ENCODE measurements at regions not wholly inside any gene's neighbourhood (a gene's known extent, or its start where the extent isn't known, plus 50 kb on each side); places are given as distances from the start of the nearest gene placed in this dataset.
"Not testable (repeated sequence)": the region's sequence is repeated elsewhere in the genome, so short reads cannot be mapped to it uniquely, and the experiment has no call there.

DNA sequence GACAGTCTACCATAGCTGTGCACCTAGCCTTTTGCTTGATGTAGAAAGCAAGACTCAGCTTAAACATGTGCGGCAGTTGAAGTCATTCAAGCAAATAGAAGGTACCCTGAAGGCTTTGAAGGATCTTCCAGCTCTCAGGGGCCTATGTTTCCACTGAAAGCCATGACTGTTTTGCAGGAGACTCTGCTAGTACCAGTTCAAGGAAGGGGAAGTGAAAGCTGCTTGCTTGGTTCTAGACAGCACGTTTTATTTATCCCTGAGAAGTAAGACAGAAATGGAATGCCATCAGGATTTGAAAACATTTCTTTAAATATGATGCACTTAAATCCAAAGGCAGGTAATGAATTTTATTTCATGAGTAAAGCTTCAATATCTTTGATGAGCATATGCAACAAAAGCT, 311.4 kb downstream of the PDCD6IP start:
- DNase-seq (ENCODE audit: low spot score): no peak

GRCh38 chr3:34111361-34111760, 312.9 kb downstream of the PDCD6IP start:
- no peak for DNase-seq (ENCODE audit: low spot score)

- not testable (repeated sequence) for DNase-seq (ENCODE audit: low spot score)
Measured at GRCh38 chr3:34112261-34112660, 313.8 kb downstream of the PDCD6IP start.

GRCh38 chr3:34131091-34131490, 332.7 kb downstream of the PDCD6IP start:
- no peak for DNase-seq (ENCODE audit: low spot score)

- no peak for DNase-seq (ENCODE audit: low spot score)
Measured at GRCh38 chr3:34132069-34132692, 333.8 kb downstream of the PDCD6IP start.

DNA sequence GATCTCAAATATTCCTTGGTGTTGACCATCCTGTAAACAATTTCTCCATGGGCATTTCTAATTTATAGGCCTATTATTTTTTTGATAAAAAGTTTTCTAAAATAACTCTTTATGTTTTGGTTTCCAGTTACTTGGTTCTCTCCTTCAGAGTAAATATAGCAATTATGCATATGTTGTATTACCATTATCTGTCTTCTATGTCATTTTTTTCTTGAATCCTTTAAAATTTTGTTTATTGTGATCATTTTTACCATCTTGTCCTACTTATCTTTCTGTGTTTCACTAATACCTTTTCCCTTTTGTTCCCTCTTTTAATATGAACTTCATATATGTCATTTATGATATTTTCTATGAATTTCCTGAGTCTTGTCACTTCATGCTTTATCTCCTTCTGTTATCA, 341.1 kb downstream of the PDCD6IP start:
- no peak for DNase-seq (ENCODE audit: low spot score)

DNA sequence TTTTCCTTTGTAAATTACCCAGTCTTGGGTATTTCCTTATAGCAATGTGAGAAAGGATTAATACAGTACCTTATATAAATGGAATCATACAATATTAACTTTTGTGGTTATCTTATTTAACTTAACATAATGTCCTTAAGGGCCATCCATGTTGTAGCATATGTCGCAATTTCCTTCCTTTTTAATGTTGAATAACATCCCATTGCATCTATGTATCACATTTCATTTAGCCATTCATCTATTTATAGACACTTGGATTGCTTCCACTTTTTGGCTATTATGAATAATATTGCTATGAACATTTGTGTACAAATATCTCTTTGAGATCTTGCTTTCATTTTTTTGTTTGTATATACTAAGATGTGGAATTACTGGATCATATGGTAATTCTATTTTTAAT, 342.2 kb downstream of the PDCD6IP start:
- DNase-seq (ENCODE audit: low spot score): no peak

DNA sequence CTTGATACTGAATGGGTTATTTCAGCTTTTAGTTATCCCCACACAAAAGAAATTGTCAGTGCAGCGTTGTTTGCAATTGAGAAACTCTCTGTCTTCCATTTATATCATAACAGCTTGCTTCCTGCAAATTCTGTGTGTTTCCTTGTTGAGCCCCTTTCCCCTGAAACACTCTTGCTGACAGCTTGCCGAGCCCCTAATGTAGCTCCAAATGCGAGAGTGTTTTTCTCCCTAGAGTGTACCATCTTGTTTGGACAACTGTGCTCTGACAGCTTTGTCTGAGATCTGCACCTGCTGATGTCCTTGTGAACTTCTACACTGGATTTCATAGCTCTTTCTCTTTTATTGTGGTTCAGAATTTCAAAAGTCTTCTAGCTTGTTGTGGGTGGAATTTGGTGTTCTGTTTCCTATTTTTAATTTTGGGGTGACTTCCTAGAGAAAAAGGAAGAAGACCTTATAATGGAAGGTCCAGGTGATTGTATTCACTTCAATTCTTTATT, 343.5 kb downstream of the PDCD6IP start:
- no peak for DNase-seq (ENCODE audit: low spot score)

- DNase-seq (ENCODE audit: low spot score): no peak
Measured at GRCh38 chr3:34145796-34146195, 347.4 kb downstream of the PDCD6IP start.

DNA sequence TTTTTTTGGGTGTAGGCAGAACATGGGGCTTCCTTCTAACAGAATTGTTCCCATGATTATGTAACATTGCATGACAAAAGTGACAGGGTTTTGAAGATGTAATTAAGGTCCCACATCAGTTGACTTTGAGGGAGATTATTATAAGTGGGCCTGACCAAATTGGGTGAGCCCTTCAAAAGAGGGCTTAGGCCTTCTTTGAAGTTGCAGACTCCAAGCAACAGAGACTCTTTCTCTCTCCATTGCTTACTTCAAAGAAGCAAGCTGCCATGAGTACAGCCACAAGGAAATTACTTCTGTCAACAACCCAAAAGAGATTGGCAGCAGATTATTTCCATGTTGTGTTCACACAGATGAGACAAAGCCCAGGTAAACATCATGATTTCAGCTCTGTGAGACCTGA, 348.2 kb downstream of the PDCD6IP start:
- no peak for DNase-seq (ENCODE audit: low spot score)

GRCh38 chr3:34150992-34151391, 352.6 kb downstream of the PDCD6IP start:
- no peak for DNase-seq (ENCODE audit: low spot score)

GRCh38 chr3:34152656-34153055, 354.2 kb downstream of the PDCD6IP start:
- DNase-seq (ENCODE audit: low spot score): no peak

DNA sequence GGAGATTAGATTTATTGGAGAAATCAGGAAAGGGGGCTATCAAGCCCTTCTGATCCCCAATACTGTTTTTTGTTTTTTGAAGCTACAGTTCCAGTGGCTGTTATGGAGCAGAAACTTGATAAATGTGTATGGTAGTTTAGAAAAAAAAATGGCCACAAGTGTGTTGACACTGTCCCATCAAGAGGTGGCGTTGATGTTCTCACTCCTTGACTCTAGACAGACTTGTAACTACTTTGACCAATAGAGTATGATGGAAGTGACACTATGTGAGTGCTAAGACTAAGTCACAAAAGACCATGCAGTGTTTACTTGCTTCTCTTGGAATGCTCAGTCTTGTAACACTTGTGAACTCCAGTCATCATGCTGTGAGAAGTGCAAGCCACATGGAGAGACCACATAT, 356.7 kb downstream of the PDCD6IP start:
- DNase-seq (ENCODE audit: low spot score): no peak

- DNase-seq (ENCODE audit: low spot score): no peak
Measured at GRCh38 chr3:34155666-34156065, 357.2 kb downstream of the PDCD6IP start.

DNA sequence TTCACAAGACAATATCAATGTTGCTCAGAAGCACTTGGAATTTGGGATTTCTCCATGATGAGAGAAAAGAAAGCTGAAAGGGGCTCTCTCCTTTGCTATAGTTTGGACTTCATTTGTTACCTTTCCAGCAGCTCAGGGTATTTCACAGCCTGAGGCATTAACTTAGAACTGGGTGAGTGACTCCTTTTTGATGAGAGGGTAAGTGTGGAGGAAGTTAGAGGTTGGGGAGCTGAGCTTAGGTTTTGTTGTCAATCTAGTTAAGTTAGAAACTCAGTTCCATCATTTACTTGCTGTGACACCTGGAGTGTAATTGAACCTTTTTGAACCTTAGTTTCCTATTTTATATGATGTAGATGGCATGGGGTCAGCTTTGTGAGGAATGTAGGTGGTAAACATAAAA, 359.1 kb downstream of the PDCD6IP start:
- DNase-seq (ENCODE audit: low spot score): no peak

DNA sequence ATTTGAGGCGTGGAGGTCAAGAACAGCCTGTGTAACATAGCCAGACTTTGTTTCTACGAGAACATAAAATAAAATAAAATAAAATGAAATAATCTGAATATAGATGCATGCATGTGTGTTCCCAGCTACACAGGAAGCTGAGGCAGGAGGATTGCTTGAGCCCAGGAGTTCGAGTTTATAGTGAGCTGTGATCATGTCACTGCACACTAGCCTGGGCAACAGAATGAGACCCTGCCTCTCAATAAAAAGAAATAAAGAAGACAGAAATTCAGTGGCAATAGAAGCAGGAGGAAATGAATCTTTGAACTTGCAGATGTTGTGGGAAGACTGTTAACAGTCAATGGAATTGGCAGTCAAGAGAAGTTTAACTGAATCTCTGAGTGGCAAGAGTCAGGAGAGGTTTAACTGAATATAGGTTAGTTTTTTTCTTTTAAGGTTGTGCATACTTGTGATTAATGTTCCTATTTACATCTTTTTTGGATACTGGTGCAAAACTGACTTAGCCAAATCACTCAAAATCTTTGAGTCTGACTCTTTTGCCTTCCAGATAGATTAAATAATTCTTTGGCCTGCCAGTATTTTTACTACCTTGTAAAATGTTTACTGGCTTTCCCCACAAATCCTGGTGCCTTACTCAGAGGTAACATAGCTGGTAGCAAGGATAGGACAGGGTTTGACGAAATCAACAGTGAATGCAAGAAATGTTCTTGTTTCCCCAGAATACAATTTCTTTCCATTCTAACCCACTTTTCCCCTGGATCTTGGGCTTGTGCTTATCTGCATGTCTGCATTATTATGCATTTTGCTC, 361.4 kb downstream of the PDCD6IP start:
- no peak for DNase-seq (ENCODE audit: low spot score)

GRCh38 chr3:34169636-34170035, 371.2 kb downstream of the PDCD6IP start:
- DNase-seq (ENCODE audit: low spot score): not testable (repeated sequence)

- no peak for DNase-seq (ENCODE audit: low spot score)
Measured at GRCh38 chr3:34174740-34175139, 376.3 kb downstream of the PDCD6IP start.

- DNase-seq (ENCODE audit: low spot score): no peak
Measured at GRCh38 chr3:34175636-34176176, 377.3 kb downstream of the PDCD6IP start.

GRCh38 chr3:34176723-34177122, 378.3 kb downstream of the PDCD6IP start:
- DNase-seq (ENCODE audit: low spot score): no peak

DNA sequence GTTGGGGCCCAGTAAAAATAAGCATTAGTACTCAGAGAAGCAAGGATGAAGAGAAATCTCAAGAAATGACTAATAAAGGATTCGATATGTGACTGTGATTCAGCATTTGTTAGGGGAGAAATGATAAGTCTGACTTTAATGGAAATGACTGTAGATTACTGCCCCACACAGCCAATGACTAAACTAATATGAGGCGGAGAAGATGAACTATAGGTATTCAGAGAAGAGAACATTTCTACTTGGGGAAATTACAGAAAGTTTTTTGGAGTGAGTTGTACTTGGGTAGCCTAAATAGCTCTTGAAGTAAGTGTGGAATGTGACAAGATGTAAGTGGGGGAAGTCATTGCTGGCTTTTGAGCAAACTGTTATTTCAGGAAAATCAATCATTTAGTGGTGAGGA, 380.0 kb downstream of the PDCD6IP start:
- no peak for DNase-seq (ENCODE audit: low spot score)

- DNase-seq (ENCODE audit: low spot score): no peak
Measured at GRCh38 chr3:34179716-34180115, 381.3 kb downstream of the PDCD6IP start.

DNA sequence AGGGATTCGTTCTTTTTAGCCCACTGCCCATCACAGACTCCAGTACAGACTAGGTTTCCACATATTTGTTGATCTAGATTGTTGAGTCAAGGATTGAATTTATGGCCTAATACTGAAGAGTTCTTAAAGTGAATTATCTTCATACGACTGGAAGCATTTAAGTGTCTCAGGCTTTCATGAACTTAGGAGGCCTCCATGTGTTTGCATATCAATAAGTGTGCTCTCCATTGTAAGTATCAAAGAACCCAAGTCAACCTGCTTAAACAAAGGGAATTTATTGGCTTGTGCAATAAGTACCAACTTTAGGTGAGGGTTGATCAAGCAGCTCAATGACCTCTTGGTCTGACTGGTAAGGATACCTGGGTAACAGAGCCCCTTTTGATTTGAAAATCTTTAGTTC, 382.1 kb downstream of the PDCD6IP start:
- no peak for DNase-seq (ENCODE audit: low spot score)
